CD4-positive, alpha-beta T cell treated with Interleukin-4 for 4 hours (primary cell): ENCODE measurements at regions not wholly inside any gene's neighbourhood (a gene's known extent, or its start where the extent isn't known, plus 50 kb on each side); places are given as distances from the start of the nearest gene placed in this dataset.

Experiments
- DNase-seq: peaks from one replicate; pipeline ENCODE4 v3.0.0-alpha.2; 2020

GRCh38 chr13:107854880-107855279, 360.5 kb downstream of the LIG4 start:
- DNase-seq = no peak

GRCh38 chr13:107852072-107852471, 363.3 kb downstream of the LIG4 start:
- DNase-seq = no peak

- no peak for DNase-seq
Measured at GRCh38 chr13:107851670-107852069, 363.7 kb downstream of the LIG4 start.

- DNase-seq = no peak
Measured at GRCh38 chr13:107847406-107847805, 367.9 kb downstream of the LIG4 start.

- DNase-seq = no peak
Measured at GRCh38 chr13:107846642-107847041, 368.7 kb downstream of the LIG4 start.

- no peak for DNase-seq
Measured at GRCh38 chr13:107845911-107846310, 369.4 kb downstream of the LIG4 start.

GRCh38 chr13:107843681-107844080, 371.7 kb downstream of the LIG4 start:
- no peak for DNase-seq

- DNase-seq = no peak
Measured at GRCh38 chr13:107843281-107843680, 372.1 kb downstream of the LIG4 start.

GRCh38 chr13:107842562-107843180, 372.7 kb downstream of the LIG4 start:
- no peak for DNase-seq

GRCh38 chr13:107838588-107839161, 376.7 kb downstream of the LIG4 start:
- DNase-seq = no peak

- DNase-seq = no peak
Measured at GRCh38 chr13:107836685-107837084, 378.7 kb downstream of the LIG4 start.

- DNase-seq = no peak
Measured at GRCh38 chr13:107835339-107836018, 379.9 kb downstream of the LIG4 start.

GRCh38 chr13:107834717-107835116, 380.6 kb downstream of the LIG4 start:
- no peak for DNase-seq

- no peak for DNase-seq
Measured at GRCh38 chr13:107834281-107834680, 381.1 kb downstream of the LIG4 start.

GRCh38 chr13:107832500-107833100, 382.7 kb downstream of the LIG4 start:
- no peak for DNase-seq

- DNase-seq = no peak
Measured at GRCh38 chr13:107830804-107831203, 384.5 kb downstream of the LIG4 start.

GRCh38 chr13:107827840-107828549, 387.3 kb downstream of the LIG4 start:
- DNase-seq = no peak

- DNase-seq = no peak
Measured at GRCh38 chr13:107824635-107825034, 390.7 kb downstream of the LIG4 start.

- DNase-seq = no peak
Measured at GRCh38 chr13:107822006-107822405, 393.3 kb downstream of the LIG4 start.

- no peak for DNase-seq
Measured at GRCh38 chr13:107821492-107821891, 393.8 kb downstream of the LIG4 start.

GRCh38 chr13:107819071-107819470, 396.3 kb downstream of the LIG4 start:
- no peak for DNase-seq

- no peak for DNase-seq
Measured at GRCh38 chr13:107817647-107818287, 397.6 kb downstream of the LIG4 start.

- DNase-seq = no peak
Measured at GRCh38 chr13:107812014-107812412, 403.3 kb downstream of the LIG4 start.
